ENCODE measurements at regions not wholly inside any gene's neighbourhood (a gene's known extent, or its start where the extent isn't known, plus 50 kb on each side); places are given as distances from the start of the nearest gene placed in this dataset.
A peak's percentile ranks its signal among the peaks of the same experiment; 100 is the strongest.

GRCh38 chr4:32771491-32771890 is 2051.3 kb downstream of the PCDH7 start:
- Histone ChIP-seq H2BK120ac (ENCODE audit: low read depth, low read length) (no peak overlapping the region), H2AFZ (ENCODE audit: low read depth, low read length) (no peak overlapping the region), H3K4me1 (ENCODE audit: control insufficient read depth, insufficient read depth, low read depth, low read length) (no peaks in the 10 kb centered on the region), H3K36me3 (ENCODE audit: control insufficient read depth in 1 of 2, insufficient read depth in 2 of 2, low read depth in 1 of 2, low read length in 2 of 2) (no peaks in the 10 kb centered on the region), H3K9me3 (ENCODE audit: control insufficient read depth, low read length) (no peaks in the 10 kb centered on the region), H2BK15ac (ENCODE audit: low read depth, poor library complexity, severe bottlenecking) (no peak overlapping the region), H3K18ac (ENCODE audit: low read depth in 1 of 2, low read length in 2 of 2) (no peak overlapping the region), H4K8ac (ENCODE audit: low read length) (no peak overlapping the region), H3K4me3 (ENCODE audit: insufficient read depth in 1 of 2, low read depth in 1 of 2, low read length in 2 of 2) (no peak overlapping the region), H3K23ac (ENCODE audit: low read length in 2 of 2) (no peak overlapping the region), H2BK12ac (ENCODE audit: low read length in 2 of 2) (no peak overlapping the region), H3K79me1 (replicated peaks; ENCODE audit: low read length, poor library complexity, severe bottlenecking) (no peaks in the 10 kb centered on the region), H3K27ac (ENCODE audit: low read length, poor library complexity, severe bottlenecking) (no peak overlapping the region), H2BK5ac (ENCODE audit: low read depth, low read length, poor library complexity, severe bottlenecking) (no peak overlapping the region), H2AK5ac (ENCODE audit: low read length, severe bottlenecking) (no peak overlapping the region), H3K14ac (ENCODE audit: low read length in 2 of 2) (no peak overlapping the region), H4K91ac (ENCODE audit: low read length) (no peak overlapping the region), H3K4ac (ENCODE audit: low read depth in 1 of 2, low read length in 2 of 2) (no peak overlapping the region), H3K4me2 (ENCODE audit: low read length, poor library complexity, severe bottlenecking) (no peak overlapping the region), H3K9ac (ENCODE audit: low read length) (no peak overlapping the region), H3K27me3 (ENCODE audit: control insufficient read depth in 1 of 2, insufficient read depth in 1 of 2, low read length in 2 of 2) (no peaks in the 10 kb centered on the region)
- no peak for DNase-seq
- 70% methylated on average over 5 of the region's 6 CpGs for WGBS

GRCh38 chr4:32775049-32775448 is 2054.9 kb downstream of the PCDH7 start:
- Histone ChIP-seq H2BK15ac (ENCODE audit: low read depth, poor library complexity, severe bottlenecking) (no peak overlapping the region), H3K4ac (ENCODE audit: low read depth in 1 of 2, low read length in 2 of 2) (no peak overlapping the region), H3K4me2 (ENCODE audit: low read length, poor library complexity, severe bottlenecking) (no peak overlapping the region), H3K14ac (ENCODE audit: low read length in 2 of 2) (no peak overlapping the region), H3K9ac (ENCODE audit: low read length) (no peak overlapping the region), H2AFZ (ENCODE audit: low read depth, low read length) (no peak overlapping the region), H3K9me3 (ENCODE audit: control insufficient read depth, low read length) (no peaks in the 10 kb centered on the region), H2BK5ac (ENCODE audit: low read depth, low read length, poor library complexity, severe bottlenecking) (no peak overlapping the region), H3K79me1 (replicated peaks; ENCODE audit: low read length, poor library complexity, severe bottlenecking) (no peaks in the 10 kb centered on the region), H3K4me1 (ENCODE audit: control insufficient read depth, insufficient read depth, low read depth, low read length) (no peaks in the 10 kb centered on the region), H3K27me3 (ENCODE audit: control insufficient read depth in 1 of 2, insufficient read depth in 1 of 2, low read length in 2 of 2) (no peaks in the 10 kb centered on the region), H3K23ac (ENCODE audit: low read length in 2 of 2) (no peak overlapping the region), H2AK5ac (ENCODE audit: low read length, severe bottlenecking) (no peak overlapping the region), H2BK120ac (ENCODE audit: low read depth, low read length) (no peak overlapping the region), H4K8ac (ENCODE audit: low read length) (no peak overlapping the region), H3K27ac (ENCODE audit: low read length, poor library complexity, severe bottlenecking) (no peak overlapping the region), H4K91ac (ENCODE audit: low read length) (no peak overlapping the region), H3K4me3 (ENCODE audit: insufficient read depth in 1 of 2, low read depth in 1 of 2, low read length in 2 of 2) (no peak overlapping the region), H2BK12ac (ENCODE audit: low read length in 2 of 2) (no peak overlapping the region), H3K18ac (ENCODE audit: low read depth in 1 of 2, low read length in 2 of 2) (no peak overlapping the region), H3K36me3 (ENCODE audit: control insufficient read depth in 1 of 2, insufficient read depth in 2 of 2, low read depth in 1 of 2, low read length in 2 of 2) (no peaks in the 10 kb centered on the region)
- 49% methylated on average over 4 of the region's 5 CpGs for WGBS
- DNase-seq: peak; percentile 6

- H3K14ac ChIP-seq (ENCODE audit: low read length in 2 of 2): no peak overlapping the region
- no peaks in the 10 kb centered on the region for H3K27me3 ChIP-seq (ENCODE audit: control insufficient read depth in 1 of 2, insufficient read depth in 1 of 2, low read length in 2 of 2)
- H3K9me3 ChIP-seq (ENCODE audit: control insufficient read depth, low read length): no peaks in the 10 kb centered on the region
- no peak overlapping the region for H2BK120ac ChIP-seq (ENCODE audit: low read depth, low read length)
- H3K9ac ChIP-seq (ENCODE audit: low read length): no peak overlapping the region
- no peaks in the 10 kb centered on the region for H3K4me1 ChIP-seq (ENCODE audit: control insufficient read depth, insufficient read depth, low read depth, low read length)
- no peaks in the 10 kb centered on the region for H3K79me1 ChIP-seq (replicated peaks; ENCODE audit: low read length, poor library complexity, severe bottlenecking)
- H3K4me3 ChIP-seq (ENCODE audit: insufficient read depth in 1 of 2, low read depth in 1 of 2, low read length in 2 of 2): no peak overlapping the region
- H4K91ac ChIP-seq (ENCODE audit: low read length): no peak overlapping the region
- no peak overlapping the region for H3K4ac ChIP-seq (ENCODE audit: low read depth in 1 of 2, low read length in 2 of 2)
- H3K23ac ChIP-seq (ENCODE audit: low read length in 2 of 2): no peak overlapping the region
- no peak overlapping the region for H3K4me2 ChIP-seq (ENCODE audit: low read length, poor library complexity, severe bottlenecking)
- H3K27ac ChIP-seq (ENCODE audit: low read length, poor library complexity, severe bottlenecking): no peak overlapping the region
- no peak overlapping the region for H2BK5ac ChIP-seq (ENCODE audit: low read depth, low read length, poor library complexity, severe bottlenecking)
- H3K36me3 ChIP-seq (ENCODE audit: control insufficient read depth in 1 of 2, insufficient read depth in 2 of 2, low read depth in 1 of 2, low read length in 2 of 2): no peaks in the 10 kb centered on the region
- H2BK15ac ChIP-seq (ENCODE audit: low read depth, poor library complexity, severe bottlenecking): no peak overlapping the region
- DNase-seq: no peak
- H4K8ac ChIP-seq (ENCODE audit: low read length): no peak overlapping the region
- H2BK12ac ChIP-seq (ENCODE audit: low read length in 2 of 2): no peak overlapping the region
- no peak overlapping the region for H3K18ac ChIP-seq (ENCODE audit: low read depth in 1 of 2, low read length in 2 of 2)
- WGBS: 77% methylated on average over 2 of the region's 3 CpGs
- H2AFZ ChIP-seq (ENCODE audit: low read depth, low read length): no peak overlapping the region
- no peak overlapping the region for H2AK5ac ChIP-seq (ENCODE audit: low read length, severe bottlenecking)
These were observed 2056.4 kb downstream of the PCDH7 start for GRCh38 chr4:32776435-32777203.

GRCh38 chr4:32778025-32778424 is 2057.9 kb downstream of the PCDH7 start:
- no peaks in the 10 kb centered on the region for H3K27me3 ChIP-seq (ENCODE audit: control insufficient read depth in 1 of 2, insufficient read depth in 1 of 2, low read length in 2 of 2)
- no peak overlapping the region for H2BK15ac ChIP-seq (ENCODE audit: low read depth, poor library complexity, severe bottlenecking)
- H3K14ac ChIP-seq (ENCODE audit: low read length in 2 of 2): no peak overlapping the region
- H3K36me3 ChIP-seq (ENCODE audit: control insufficient read depth in 1 of 2, insufficient read depth in 2 of 2, low read depth in 1 of 2, low read length in 2 of 2): no peaks in the 10 kb centered on the region
- H2BK5ac ChIP-seq (ENCODE audit: low read depth, low read length, poor library complexity, severe bottlenecking): no peak overlapping the region
- no peak overlapping the region for H2BK12ac ChIP-seq (ENCODE audit: low read length in 2 of 2)
- no peaks in the 10 kb centered on the region for H3K79me1 ChIP-seq (replicated peaks; ENCODE audit: low read length, poor library complexity, severe bottlenecking)
- no peak overlapping the region for H3K23ac ChIP-seq (ENCODE audit: low read length in 2 of 2)
- H2BK120ac ChIP-seq (ENCODE audit: low read depth, low read length): no peak overlapping the region
- H4K91ac ChIP-seq (ENCODE audit: low read length): no peak overlapping the region
- no peak overlapping the region for H3K4ac ChIP-seq (ENCODE audit: low read depth in 1 of 2, low read length in 2 of 2)
- no peaks in the 10 kb centered on the region for H3K4me1 ChIP-seq (ENCODE audit: control insufficient read depth, insufficient read depth, low read depth, low read length)
- no peaks in the 10 kb centered on the region for H3K9me3 ChIP-seq (ENCODE audit: control insufficient read depth, low read length)
- WGBS: 100% methylated on average over 1 of the region's 1 CpG
- no peak overlapping the region for H4K8ac ChIP-seq (ENCODE audit: low read length)
- DNase-seq: no peak
- no peak overlapping the region for H3K4me2 ChIP-seq (ENCODE audit: low read length, poor library complexity, severe bottlenecking)
- H3K9ac ChIP-seq (ENCODE audit: low read length): no peak overlapping the region
- no peak overlapping the region for H3K27ac ChIP-seq (ENCODE audit: low read length, poor library complexity, severe bottlenecking)
- no peak overlapping the region for H3K18ac ChIP-seq (ENCODE audit: low read depth in 1 of 2, low read length in 2 of 2)
- no peak overlapping the region for H2AFZ ChIP-seq (ENCODE audit: low read depth, low read length)
- H2AK5ac ChIP-seq (ENCODE audit: low read length, severe bottlenecking): no peak overlapping the region
- no peak overlapping the region for H3K4me3 ChIP-seq (ENCODE audit: insufficient read depth in 1 of 2, low read depth in 1 of 2, low read length in 2 of 2)
